Smooth muscle cell (in vitro differentiated cells): ENCODE measurements at regions not wholly inside any gene's neighbourhood (a gene's known extent, or its start where the extent isn't known, plus 50 kb on each side); places are given as distances from the start of the nearest gene placed in this dataset.

ENCODE experiments used
- DNase-seq: peaks from one replicate; lab custom pipeline; 2025; ENCODE audit not compliant: unreplicated experiment; lab: John Stamatoyannopoulos, UW
- H2AFZ ChIP-seq: fragments of 200-600 bp; sonication (generic); 2 replicates; pipeline ENCODE4 v1.6.0; 2016; ENCODE audit warnings: antibody characterized with exemption, low read depth, mild to moderate bottlenecking
- H3F3A ChIP-seq: fragments of 200-600 bp; sonication (generic); 2 replicates; pipeline ENCODE4 v1.6.0; 2017; ENCODE audit warnings: antibody characterized with exemption, low read depth
- H3K27ac ChIP-seq: fragments of 200-600 bp; sonication (generic); 2 replicates; pipeline ENCODE4 v1.5.1; 2016; ENCODE audit warnings: low read depth, mild to moderate bottlenecking
- H3K27me3 ChIP-seq: fragments of 200-600 bp; sonication (generic); 2 replicates; pipeline ENCODE4 v1.6.1; 2016; ENCODE audit warnings: low read depth, mild to moderate bottlenecking
- H3K36me3 ChIP-seq: fragments of 200-600 bp; sonication (generic); 2 replicates; pipeline ENCODE4 v1.5.1; 2016; ENCODE audit warnings: low read depth
- H3K4me1 ChIP-seq: fragments of 200-600 bp; sonication (generic); 2 replicates; pipeline ENCODE4 v1.5.1; 2016; ENCODE audit warnings: low read depth
- H3K4me2 ChIP-seq: fragments of 200-600 bp; sonication (generic); 2 replicates; pipeline ENCODE4 v1.6.0; 2016; ENCODE audit warnings: mild to moderate bottlenecking
- H3K4me3 ChIP-seq: fragments of 200-600 bp; sonication (generic); 2 replicates; pipeline ENCODE4 v1.5.1; 2016; ENCODE audit warnings: mild to moderate bottlenecking
- H3K79me2 ChIP-seq: fragments of 200-600 bp; sonication (generic); 2 replicates; pipeline ENCODE4 v1.6.0; 2016; ENCODE audit warnings: low read depth, mild to moderate bottlenecking
- H3K9ac ChIP-seq: fragments of 200-600 bp; sonication (generic); 2 replicates; pipeline ENCODE4 v1.6.0; 2016; ENCODE audit warnings: low read depth
- H3K9me3 ChIP-seq: fragments of 200-600 bp; sonication (generic); replicated peaks from 2 replicates; pipeline ENCODE4 v1.5.1; 2016; ENCODE audit warnings: low read depth
- H4K20me1 ChIP-seq: fragments of 200-600 bp; sonication (generic); 2 replicates; pipeline ENCODE4 v1.6.0; 2016; ENCODE audit warnings: low read depth
- WGBS: methylation state at CpG from one replicate; pipeline ENCODE4 v1.1.7; 2016; ENCODE audit warnings: low lambda C conversion rate; 5-methylcytosine and 5-hydroxymethylcytosine counted together
- TF ChIP-seq, protein P1 (sequence below): fragments of 200-600 bp; sonication (generic); IDR thresholded peaks from 2 replicates; pipeline ENCODE4 v1.5.1; 2017; ENCODE audit warnings: borderline replicate concordance, mild to moderate bottlenecking, antibody characterized with exemption; ENCODE audit not compliant: insufficient read depth, poor library complexity, severe bottlenecking

- H3K27ac ChIP-seq: no peak overlapping the region
- no peaks in the 10 kb centered on the region for H3K9me3 ChIP-seq
- H3F3A ChIP-seq: no peaks in the 10 kb centered on the region
- DNase-seq: no peak
- H3K79me2 ChIP-seq: no peaks in the 10 kb centered on the region
- H3K4me2 ChIP-seq: no peak overlapping the region
- no peaks in the 10 kb centered on the region for H3K4me1 ChIP-seq
- no peak overlapping the region for H3K9ac ChIP-seq
- WGBS: 63% methylated on average over 14 of the region's 14 CpGs
- no peak overlapping the region for H2AFZ ChIP-seq
- H3K4me3 ChIP-seq: no peak overlapping the region
- TF ChIP-seq, protein P1, sequence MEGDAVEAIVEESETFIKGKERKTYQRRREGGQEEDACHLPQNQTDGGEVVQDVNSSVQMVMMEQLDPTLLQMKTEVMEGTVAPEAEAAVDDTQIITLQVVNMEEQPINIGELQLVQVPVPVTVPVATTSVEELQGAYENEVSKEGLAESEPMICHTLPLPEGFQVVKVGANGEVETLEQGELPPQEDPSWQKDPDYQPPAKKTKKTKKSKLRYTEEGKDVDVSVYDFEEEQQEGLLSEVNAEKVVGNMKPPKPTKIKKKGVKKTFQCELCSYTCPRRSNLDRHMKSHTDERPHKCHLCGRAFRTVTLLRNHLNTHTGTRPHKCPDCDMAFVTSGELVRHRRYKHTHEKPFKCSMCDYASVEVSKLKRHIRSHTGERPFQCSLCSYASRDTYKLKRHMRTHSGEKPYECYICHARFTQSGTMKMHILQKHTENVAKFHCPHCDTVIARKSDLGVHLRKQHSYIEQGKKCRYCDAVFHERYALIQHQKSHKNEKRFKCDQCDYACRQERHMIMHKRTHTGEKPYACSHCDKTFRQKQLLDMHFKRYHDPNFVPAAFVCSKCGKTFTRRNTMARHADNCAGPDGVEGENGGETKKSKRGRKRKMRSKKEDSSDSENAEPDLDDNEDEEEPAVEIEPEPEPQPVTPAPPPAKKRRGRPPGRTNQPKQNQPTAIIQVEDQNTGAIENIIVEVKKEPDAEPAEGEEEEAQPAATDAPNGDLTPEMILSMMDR: no peak
- H3K36me3 ChIP-seq: no peaks in the 10 kb centered on the region
- H4K20me1 ChIP-seq: no peaks in the 10 kb centered on the region
- H3K27me3 ChIP-seq: no peaks in the 10 kb centered on the region
Measured at GRCh38 chr22:49281467-49282340, 546.0 kb downstream of the BRD1 start.

DNA sequence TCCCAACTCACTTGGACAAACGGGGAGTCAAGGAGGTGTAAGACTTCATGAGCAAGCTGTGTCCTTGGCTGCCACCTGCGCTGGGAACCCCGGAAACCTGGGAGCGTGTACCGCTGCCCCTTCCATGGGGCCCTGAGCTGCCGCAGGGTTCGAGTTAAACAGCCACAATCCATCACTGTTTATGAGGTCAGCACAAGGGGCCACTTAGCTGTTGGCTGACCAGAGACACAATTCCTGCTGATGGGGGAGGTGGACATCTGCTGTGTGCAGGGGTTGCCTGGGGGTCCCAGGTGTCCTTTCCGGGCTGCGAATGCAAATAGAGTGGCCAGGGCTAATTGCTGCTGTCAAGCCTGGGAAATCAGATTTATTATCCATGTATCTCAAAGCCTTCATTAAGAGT lies 549.3 kb downstream of the BRD1 start:
- no peaks in the 10 kb centered on the region for H3F3A ChIP-seq
- no peaks in the 10 kb centered on the region for H4K20me1 ChIP-seq
- DNase-seq: no peak
- no peaks in the 10 kb centered on the region for H3K27me3 ChIP-seq
- H3K27ac ChIP-seq: no peak overlapping the region
- H3K9me3 ChIP-seq: no peaks in the 10 kb centered on the region
- TF ChIP-seq, protein P1: no peak
- no peaks in the 10 kb centered on the region for H3K79me2 ChIP-seq
- H3K36me3 ChIP-seq: no peaks in the 10 kb centered on the region
- H3K4me2 ChIP-seq: no peak overlapping the region
- no peak overlapping the region for H3K9ac ChIP-seq
- no peaks in the 10 kb centered on the region for H3K4me1 ChIP-seq
- H3K4me3 ChIP-seq: no peak overlapping the region
- no peak overlapping the region for H2AFZ ChIP-seq
- WGBS: 89% methylated on average over 9 of the region's 9 CpGs

DNA sequence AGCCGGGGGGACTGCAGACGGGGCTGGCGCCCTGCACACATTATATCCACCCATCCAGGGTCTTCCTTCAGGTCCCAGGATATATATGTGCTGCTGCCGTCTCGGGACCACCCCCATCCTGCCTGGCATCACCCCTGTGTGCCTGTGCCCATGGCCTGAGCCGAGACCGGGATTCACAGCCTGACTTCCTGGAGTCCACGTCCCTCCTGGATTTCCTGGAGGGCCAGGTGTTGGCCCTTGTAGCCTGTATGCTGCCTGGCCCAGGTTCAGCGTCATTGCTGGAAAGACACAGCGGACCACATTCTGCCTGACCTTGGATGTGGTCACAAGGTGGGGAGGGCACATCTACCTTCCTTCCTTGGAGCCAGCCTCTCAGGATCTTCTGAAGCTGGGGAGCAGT lies 551.1 kb downstream of the BRD1 start:
- Histone ChIP-seq H3K9me3 (no peaks in the 10 kb centered on the region), H3K4me1 (no peaks in the 10 kb centered on the region), H3K4me2 (no peak overlapping the region), H3K9ac (no peak overlapping the region), H3F3A (no peaks in the 10 kb centered on the region), H3K4me3 (no peak overlapping the region), H3K79me2 (no peaks in the 10 kb centered on the region), H3K27ac (no peak overlapping the region), H3K27me3 (peaks cover 3% of the 10 kb centered on the region), H3K36me3 (no peaks in the 10 kb centered on the region), H4K20me1 (no peaks in the 10 kb centered on the region), H2AFZ (no peak overlapping the region)
- DNase-seq: no peak
- TF ChIP-seq, protein P1: no peak
- WGBS: 89% methylated on average over 10 of the region's 10 CpGs
